Gastrocnemius medialis (tissue), 4 donors: ENCODE measurements at regions not wholly inside any gene's neighbourhood (a gene's known extent, or its start where the extent isn't known, plus 50 kb on each side); places are given as distances from the start of the nearest gene placed in this dataset.

Experiments used
- CTCF ChIP-seq, 5 experiments: fragments of 450-650 bp in 3 of 5; fragments of 200-600 bp in 2 of 5; sonication (generic) in 2 of 5; IDR thresholded peaks in 4 of 5; conservative IDR thresholded peaks in 1 of 5; 1 replicate in 4 of 5; 2 replicates in 1 of 5; pipeline ENCODE4 v1.5.1; 2016 to 2019; ENCODE audit warnings: antibody characterized with exemption in 5 of 5, mild to moderate bottlenecking in 3 of 5, moderate library complexity in 3 of 5
- POLR2A ChIP-seq, 2 donors: fragments of 450-650 bp; IDR thresholded peaks; one replicate each; pipeline ENCODE4 v1.6.1; 2017; ENCODE audit warnings: antibody characterized with exemption in 2 of 2, mild to moderate bottlenecking in 2 of 2, moderate library complexity in 2 of 2

DNA sequence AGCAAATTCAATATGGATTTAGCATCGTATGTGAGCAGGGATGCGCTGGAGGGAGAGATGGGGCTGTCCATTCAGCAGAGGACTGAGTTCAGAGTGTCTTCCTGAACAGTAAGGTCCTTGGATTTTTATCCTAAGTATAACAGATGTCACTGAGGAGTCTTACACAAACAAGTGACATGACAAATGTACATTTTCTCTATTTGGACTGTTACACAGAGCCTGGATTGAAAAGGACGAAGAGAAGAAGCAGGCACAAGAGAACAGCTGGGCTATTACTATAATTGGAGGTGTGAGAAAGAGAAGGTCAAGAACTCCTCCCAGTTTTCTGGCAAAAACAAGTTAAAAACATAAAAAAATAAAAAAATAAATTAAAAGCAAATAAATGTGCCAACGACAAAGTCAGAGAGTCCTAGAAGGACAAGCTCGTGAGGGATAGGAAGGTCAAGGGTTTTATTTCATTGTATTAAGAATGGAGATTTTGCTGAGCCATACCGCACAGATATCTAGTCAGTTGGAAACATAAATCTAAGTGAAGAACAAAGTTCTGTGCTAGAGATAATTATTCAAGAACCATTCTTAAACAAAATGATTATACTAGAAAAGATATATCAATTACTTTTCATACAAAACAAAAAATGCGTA lies 1186.3 kb downstream of the EFNB2 start:
- TF ChIP-seq CTCF (IDR thresholded peaks at IDR 0.05 in 4 of 5, conservative IDR thresholded peaks at IDR 0.05 in 1 of 5) = no peak
- TF ChIP-seq POLR2A (IDR thresholded peaks at IDR 0.05) = no peak
